Upper lobe of right lung (tissue), 1 donor: ENCODE measurements at regions not wholly inside any gene's neighbourhood (a gene's known extent, or its start where the extent isn't known, plus 50 kb on each side); places are given as distances from the start of the nearest gene placed in this dataset.
A peak's percentile ranks its signal among the peaks of the same experiment; 100 is the strongest.
"Not testable (repeated sequence)": the region's sequence is repeated elsewhere in the genome, so short reads cannot be mapped to it uniquely, and the experiment has no call there.

Experiments used
- ATAC-seq: fragments of 200-7000 bp; cut with Tn5 transposase; one replicate; pipeline ENCODE4 v1.9.1; 2020; ENCODE audit warnings: mild to moderate bottlenecking, moderate library complexity
- DNase-seq: peaks from one replicate; pipeline ENCODE4 v3.0.0-alpha.2; 2020
- H3K27ac ChIP-seq: fragments of 200-600 bp; one replicate; pipeline ENCODE4 v1.8.0; 2022
- H3K27me3 ChIP-seq: fragments of 200-600 bp; one replicate; pipeline ENCODE4 v1.8.0; 2022; ENCODE audit warnings: mild to moderate bottlenecking
- H3K36me3 ChIP-seq: fragments of 200-600 bp; one replicate; pipeline ENCODE4 v1.8.0; 2022
- H3K4me1 ChIP-seq: fragments of 200-600 bp; one replicate; pipeline ENCODE4 v1.8.0; 2022
- H3K4me3 ChIP-seq: fragments of 200-600 bp; one replicate; pipeline ENCODE4 v1.8.0; 2022; ENCODE audit warnings: mild to moderate bottlenecking
- H3K9me3 ChIP-seq: fragments of 200-600 bp; one replicate; pipeline ENCODE4 v1.8.0; 2022
- intact Hi-C: fragments of 100-400 bp; cut with DNase I; formaldehyde crosslinking; loops from one replicate; pipeline ENCODE4 v1.11.0; 2022
- TF ChIP-seq, protein P1 (sequence below): fragments of 200-600 bp; IDR thresholded peaks from one replicate; pipeline ENCODE4 v1.8.0; 2022; ENCODE audit warnings: antibody characterized with exemption
- donor health status: DM: no; HTN: yes; CAD: no; lungs with severe emphysema.

- H3K4me1 ChIP-seq, H3K27ac ChIP-seq, H3K4me3 ChIP-seq, ATAC-seq, intact Hi-C loops, H3K9me3 ChIP-seq, H3K36me3 ChIP-seq: not testable (repeated sequence)
- peak; percentile 87 for DNase-seq
- H3K27me3 ChIP-seq: peaks cover 12% of the 10 kb centered on the region
- TF ChIP-seq, protein P1, sequence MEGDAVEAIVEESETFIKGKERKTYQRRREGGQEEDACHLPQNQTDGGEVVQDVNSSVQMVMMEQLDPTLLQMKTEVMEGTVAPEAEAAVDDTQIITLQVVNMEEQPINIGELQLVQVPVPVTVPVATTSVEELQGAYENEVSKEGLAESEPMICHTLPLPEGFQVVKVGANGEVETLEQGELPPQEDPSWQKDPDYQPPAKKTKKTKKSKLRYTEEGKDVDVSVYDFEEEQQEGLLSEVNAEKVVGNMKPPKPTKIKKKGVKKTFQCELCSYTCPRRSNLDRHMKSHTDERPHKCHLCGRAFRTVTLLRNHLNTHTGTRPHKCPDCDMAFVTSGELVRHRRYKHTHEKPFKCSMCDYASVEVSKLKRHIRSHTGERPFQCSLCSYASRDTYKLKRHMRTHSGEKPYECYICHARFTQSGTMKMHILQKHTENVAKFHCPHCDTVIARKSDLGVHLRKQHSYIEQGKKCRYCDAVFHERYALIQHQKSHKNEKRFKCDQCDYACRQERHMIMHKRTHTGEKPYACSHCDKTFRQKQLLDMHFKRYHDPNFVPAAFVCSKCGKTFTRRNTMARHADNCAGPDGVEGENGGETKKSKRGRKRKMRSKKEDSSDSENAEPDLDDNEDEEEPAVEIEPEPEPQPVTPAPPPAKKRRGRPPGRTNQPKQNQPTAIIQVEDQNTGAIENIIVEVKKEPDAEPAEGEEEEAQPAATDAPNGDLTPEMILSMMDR: peak; percentile 43
These were observed 89.7 kb upstream of the HMX1 start for GRCh38 chr4:8961343-8961742.

DNA sequence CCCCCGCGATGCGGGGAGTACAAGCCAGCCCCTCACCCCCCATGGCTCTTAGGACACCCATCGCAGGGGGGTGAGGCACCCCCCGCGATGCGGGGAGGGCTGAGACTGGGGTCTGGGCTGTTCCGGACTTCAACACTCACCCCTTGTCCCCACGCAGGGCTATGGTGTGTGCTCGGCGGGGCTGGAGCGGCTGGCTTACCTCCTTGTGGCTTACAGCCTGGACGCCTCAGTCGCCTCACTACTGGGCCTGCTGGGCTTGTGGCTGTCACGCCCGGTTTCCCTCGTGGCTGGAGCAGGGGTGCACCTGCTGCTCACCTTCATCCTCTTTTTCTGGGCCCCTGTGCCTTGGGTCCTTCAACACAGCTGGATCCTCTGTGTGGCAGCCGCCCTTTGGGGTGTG, 87.8 kb upstream of the HMX1 start:
- H3K4me1 ChIP-seq, H3K36me3 ChIP-seq, ATAC-seq, H3K4me3 ChIP-seq, H3K9me3 ChIP-seq, DNase-seq, intact Hi-C loops, H3K27me3 ChIP-seq, H3K27ac ChIP-seq: not testable (repeated sequence)

GRCh38 chr4:8954001-8954400, 82.4 kb upstream of the HMX1 start:
- H3K27ac ChIP-seq, intact Hi-C loops, H3K27me3 ChIP-seq, ATAC-seq, H3K4me3 ChIP-seq, H3K4me1 ChIP-seq, DNase-seq, H3K36me3 ChIP-seq, H3K9me3 ChIP-seq: not testable (repeated sequence)

GRCh38 chr4:8952791-8953190, 81.2 kb upstream of the HMX1 start:
- intact Hi-C loops, ATAC-seq, H3K4me1 ChIP-seq, H3K27ac ChIP-seq, H3K36me3 ChIP-seq, DNase-seq, H3K27me3 ChIP-seq, H3K4me3 ChIP-seq, H3K9me3 ChIP-seq: not testable (repeated sequence)

DNA sequence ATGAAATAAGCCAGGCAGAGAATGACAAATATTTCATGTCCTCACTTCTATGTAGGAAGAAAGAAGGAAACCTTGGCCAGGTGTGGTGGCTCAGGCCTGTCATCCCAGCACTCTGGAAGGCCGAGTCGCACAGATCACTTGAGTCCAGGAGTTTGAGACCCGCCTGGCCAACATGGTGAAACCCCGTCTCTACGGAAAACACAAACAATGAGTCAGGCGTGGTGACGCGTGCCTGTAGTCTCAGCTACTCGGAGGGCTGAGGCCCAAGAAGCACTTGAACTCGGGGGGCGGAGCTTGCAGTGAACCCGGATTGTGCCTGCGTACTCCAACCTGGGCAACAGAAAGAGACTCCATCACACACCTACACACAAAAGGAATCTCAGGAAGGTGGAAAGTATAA, 80.5 kb upstream of the HMX1 start:
- H3K4me3 ChIP-seq, H3K9me3 ChIP-seq, H3K4me1 ChIP-seq, H3K36me3 ChIP-seq, H3K27me3 ChIP-seq, H3K27ac ChIP-seq, intact Hi-C loops, ATAC-seq: not testable (repeated sequence)
- peak; percentile 86 for DNase-seq

GRCh38 chr4:8945506-8945905, 73.9 kb upstream of the HMX1 start:
- H3K9me3 ChIP-seq, H3K36me3 ChIP-seq, intact Hi-C loops, ATAC-seq, H3K27me3 ChIP-seq, H3K4me1 ChIP-seq, DNase-seq, H3K4me3 ChIP-seq, H3K27ac ChIP-seq: not testable (repeated sequence)

DNA sequence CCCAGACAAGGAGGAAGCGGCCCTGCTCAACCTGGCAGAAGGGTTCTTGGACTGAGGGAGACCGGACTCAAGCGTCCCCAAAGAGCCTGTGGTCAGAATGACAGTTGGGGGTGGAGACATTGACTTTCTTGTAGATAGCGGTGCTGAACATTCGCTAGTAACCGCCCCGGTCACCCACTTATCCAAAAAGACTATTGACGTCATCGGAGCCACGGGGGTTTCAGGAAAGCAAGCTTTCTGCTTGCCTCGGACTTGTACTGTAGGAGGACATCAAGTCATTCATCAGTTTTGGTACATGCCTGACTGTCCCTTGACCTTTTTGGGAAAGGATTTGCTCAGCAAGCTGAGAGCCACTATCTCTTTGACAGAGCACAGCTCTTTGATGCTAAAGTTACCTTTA, 71.7 kb upstream of the HMX1 start:
- DNase-seq, H3K36me3 ChIP-seq, H3K4me3 ChIP-seq, H3K27ac ChIP-seq, ATAC-seq, intact Hi-C loops, H3K4me1 ChIP-seq, H3K9me3 ChIP-seq: not testable (repeated sequence)
- H3K27me3 ChIP-seq: peaks cover 12% of the 10 kb centered on the region

- H3K27me3 ChIP-seq: peaks cover 12% of the 10 kb centered on the region
- H3K4me3 ChIP-seq, DNase-seq, H3K4me1 ChIP-seq, intact Hi-C loops, H3K36me3 ChIP-seq, H3K27ac ChIP-seq, ATAC-seq, H3K9me3 ChIP-seq: not testable (repeated sequence)
These were observed 70.4 kb upstream of the HMX1 start for GRCh38 chr4:8942088-8942487.

DNA sequence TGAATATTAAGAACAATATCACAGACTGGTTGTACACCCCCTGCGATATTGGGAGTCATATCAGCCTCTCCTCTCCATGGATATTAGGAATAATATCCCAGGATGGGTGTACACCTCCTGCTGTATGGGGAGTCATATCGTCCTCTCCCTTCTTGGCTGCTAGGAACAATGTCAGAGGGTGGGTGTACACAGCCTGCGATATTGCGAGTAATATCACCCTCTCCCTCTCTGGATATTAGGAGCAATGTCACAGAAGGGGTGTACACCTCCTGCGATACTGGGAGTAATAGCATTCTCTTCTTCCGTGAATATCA, 69.8 kb upstream of the HMX1 start:
- H3K4me1 ChIP-seq, intact Hi-C loops, H3K4me3 ChIP-seq, DNase-seq, H3K36me3 ChIP-seq, H3K9me3 ChIP-seq, ATAC-seq, H3K27ac ChIP-seq: not testable (repeated sequence)
- peaks cover 12% of the 10 kb centered on the region for H3K27me3 ChIP-seq

GRCh38 chr4:8940792-8941491, 69.3 kb upstream of the HMX1 start:
- ATAC-seq: peak; percentile 57
- Histone ChIP-seq H3K36me3 (no peaks in the 10 kb centered on the region), H3K4me1 (no peaks in the 10 kb centered on the region), H3K27me3 (peaks cover 12% of the 10 kb centered on the region), H3K9me3 (no peaks in the 10 kb centered on the region), H3K4me3 (no peak overlapping the region), H3K27ac (no peak overlapping the region)
- no peak for DNase-seq
- TF ChIP-seq, protein P1: no peak
- intact Hi-C loops: no loop called here
